K562 (cell line): ENCODE measurements at regions not wholly inside any gene's neighbourhood (a gene's known extent, or its start where the extent isn't known, plus 50 kb on each side); places are given as distances from the start of the nearest gene placed in this dataset.

ENCODE experiments used
- ATAC-seq: fragments of 200-7000 bp; cut with Tn5 transposase; 3 replicates; pipeline ENCODE4 v1.9.1; 2020; ENCODE audit warnings: moderate library complexity
- BruUV-seq: library from RNA; stranded (reverse); fragments of 400-500 nt; replicated peaks from 2 replicates; lab custom pipeline; 2021; lab: Mats Ljungman, UMichigan
- CTCF ChIA-PET: fragments of 300-600 bp; formaldehyde crosslinking; extraction: SDS; loops from one replicate; lab custom pipeline; 2021; ENCODE audit warnings: low intra/inter-chr PET ratio; lab: Yijun Ruan, JAX
- POLR2A ChIA-PET: fragments of 300-600, 350-650 bp; sonication (Branson Sonifier 250); formaldehyde crosslinking; extraction: SDS; loops from one replicate; lab custom pipeline; 2021; ENCODE audit warnings: antibody characterized with exemption, inconsistent platforms; lab: Yijun Ruan, JAX
- DNase-seq, 4 experiments: peaks; one replicate each; pipeline versions ENCODE4 v3.0.0 to v3.0.0-alpha.2; 2011 to 2018; ENCODE audit warnings: low spot score in 3 of 4, mixed read lengths in 3 of 4; ENCODE audit errors: extremely low read depth in 1 of 4
- FAIRE-seq: peaks from 2 replicates; lab custom pipeline; 2011; peaks lifted over from hg19 to GRCh38; lab: Jason Lieb, UNC
- H2AFZ ChIP-seq: 2 replicates; pipeline ENCODE4 v1.6.0; 2011; ENCODE audit warnings: low read depth, low read length, control low read depth, inconsistent platforms
- H3K27ac ChIP-seq: fragments of 200-600 bp; 3 replicates; pipeline ENCODE4 v1.8.0; 2011; ENCODE audit warnings: low read depth, mild to moderate bottlenecking, control low read depth, inconsistent platforms, low read length, moderate library complexity, mixed read lengths; ENCODE audit errors: extremely low read depth
- H3K27me3 ChIP-seq, 2 experiments: fragments of 300-600 bp in 1 of 2; 2 replicates in 1 of 2; 3 replicates in 1 of 2; pipeline versions ENCODE4 v1.6.0 to v1.8.0; 2011; ENCODE audit warnings: inconsistent platforms in 2 of 2, low read length in 2 of 2, mild to moderate bottlenecking in 1 of 2, mixed read lengths in 1 of 2, moderate library complexity in 1 of 2; ENCODE audit not compliant: control insufficient read depth in 2 of 2, insufficient read depth in 2 of 2
- H3K36me3 ChIP-seq: fragments of 300-600 bp; 3 replicates; pipeline ENCODE4 v1.8.0; 2011; ENCODE audit warnings: mild to moderate bottlenecking, low read length, inconsistent platforms; ENCODE audit not compliant: control insufficient read depth, insufficient read depth
- H3K4me1 ChIP-seq, 2 experiments: fragments of 200-600 bp in 1 of 2; replicated peaks in 1 of 2; 2 replicates in 1 of 2; 3 replicates in 1 of 2; pipeline versions ENCODE4 v1.5.1 to v1.8.0; 2011; ENCODE audit warnings: inconsistent platforms in 2 of 2, low read length in 2 of 2, mild to moderate bottlenecking in 1 of 2, mixed read lengths in 1 of 2, moderate library complexity in 1 of 2; ENCODE audit not compliant: control insufficient read depth in 2 of 2, insufficient read depth in 2 of 2
- H3K4me2 ChIP-seq: 2 replicates; pipeline ENCODE4 v1.6.1; 2011; ENCODE audit warnings: low read length, control low read depth, inconsistent platforms, mixed read lengths; ENCODE audit not compliant: insufficient read depth
- H3K4me3 ChIP-seq: fragments of 200-600 bp; sonication (generic), shearing (Covaris generic); 2 replicates; pipeline ENCODE4 v1.5.1; 2016; ENCODE audit warnings: control low read depth, inconsistent platforms
- H3K79me2 ChIP-seq: fragments of 200-600 bp; 3 replicates; pipeline ENCODE4 v1.8.0; 2011; ENCODE audit warnings: low read length, inconsistent platforms; ENCODE audit not compliant: control insufficient read depth, insufficient read depth
- H3K9ac ChIP-seq, 2 experiments: 2 replicates each; pipeline versions ENCODE4 v1.6.0 to v1.6.1; 2011; ENCODE audit warnings: low read depth in 2 of 2, low read length in 2 of 2, control low read depth in 1 of 2, inconsistent platforms in 1 of 2, mild to moderate bottlenecking in 1 of 2, mixed read lengths in 1 of 2; ENCODE audit not compliant: insufficient read depth in 1 of 2
- H3K9me1 ChIP-seq: one replicate; pipeline ENCODE4 v1.6.0; 2011; ENCODE audit warnings: inconsistent platforms, mild to moderate bottlenecking, low read length, moderate library complexity; ENCODE audit not compliant: control insufficient read depth, insufficient read depth
- H3K9me3 ChIP-seq: replicated peaks from 2 replicates; pipeline ENCODE4 v1.5.1; 2011; ENCODE audit warnings: low read depth, low read length, inconsistent platforms; ENCODE audit not compliant: control insufficient read depth, insufficient read depth
- H4K20me1 ChIP-seq: replicated peaks from 2 replicates; pipeline ENCODE4 v1.6.1; 2011; ENCODE audit warnings: low read length, inconsistent platforms, mixed read lengths; ENCODE audit not compliant: control insufficient read depth, insufficient read depth
- CCAR2 ChIP-seq: fragments of 200-400 bp; formaldehyde crosslinking; IDR thresholded peaks from 2 replicates; pipeline ENCODE4 v1.6.1; 2017; ENCODE audit warnings: mild to moderate bottlenecking, low read depth, low read length
- CEBPB ChIP-seq: fragments of 450-650 bp; IDR thresholded peaks from 2 replicates; pipeline ENCODE4 v1.6.1; 2016; ENCODE audit warnings: missing genetic modification characterization, missing compliant biosample characterization
- EGR1 ChIP-seq: fragments of 450-650 bp; conservative IDR thresholded peaks from 2 replicates; pipeline ENCODE4 v1.6.1; 2017; ENCODE audit warnings: mild to moderate bottlenecking
- HDAC1 ChIP-seq, 2 experiments: fragments of 450-650 bp; IDR thresholded peaks; 2 replicates each; pipeline ENCODE4 v1.6.1; 2016 to 2017; ENCODE audit warnings: inconsistent platforms in 1 of 2, mild to moderate bottlenecking in 1 of 2, moderate library complexity in 1 of 2
- KAT7 ChIP-seq: sonication (generic); formaldehyde crosslinking; IDR thresholded peaks from 2 replicates; pipeline ENCODE4 v1.8.0; 2022; ENCODE audit warnings: missing genetic modification reagents, mild to moderate bottlenecking, borderline replicate concordance
- KLF1 ChIP-seq: fragments of 450-650 bp; IDR thresholded peaks from 2 replicates; pipeline ENCODE4 v1.6.1; 2016; ENCODE audit warnings: missing genetic modification characterization, missing compliant biosample characterization
- MIER1 ChIP-seq: fragments of 450-650 bp; IDR thresholded peaks from 2 replicates; pipeline ENCODE4 v1.6.1; 2016; ENCODE audit warnings: antibody characterized with exemption, mild to moderate bottlenecking, low read depth
- PHF8 ChIP-seq: fragments of 200-600 bp; sonication (generic); IDR thresholded peaks from 2 replicates; pipeline ENCODE4 v1.6.1; 2012; ENCODE audit warnings: mixed run types, mild to moderate bottlenecking, inconsistent platforms, low read length, moderate library complexity, borderline replicate concordance
- PTBP1 ChIP-seq: fragments of 200-400 bp; formaldehyde crosslinking; IDR thresholded peaks from 2 replicates; pipeline ENCODE4 v1.6.1; 2017; ENCODE audit warnings: low read depth, low read length
- PYGO2 ChIP-seq: fragments of 450-650 bp; IDR thresholded peaks from 2 replicates; pipeline ENCODE4 v1.6.1; 2016; ENCODE audit warnings: mild to moderate bottlenecking, missing genetic modification characterization, moderate library complexity, missing compliant biosample characterization
- XRCC4 ChIP-seq: IDR thresholded peaks from one replicate; pipeline ENCODE4 v1.6.1; 2011; ENCODE audit not compliant: insufficient read depth, insufficient read length; ENCODE audit errors: extremely low read depth
- ZNF12 ChIP-seq: sonication (generic); formaldehyde crosslinking; IDR thresholded peaks from 2 replicates; pipeline ENCODE4 v1.4.0; 2020; ENCODE audit warnings: mild to moderate bottlenecking, missing genetic modification reagents
- ZNF696 ChIP-seq: fragments of 250-450 bp; sonication (Bioruptor Pico); conservative IDR thresholded peaks from 2 replicates; pipeline ENCODE4 v1.4.0; 2020; ENCODE audit warnings: mild to moderate bottlenecking, moderate library complexity
- WGBS: fragments of 100-300 bp; shearing (Covaris generic); methylation state at CpG from one replicate; pipeline ENCODE4 v1.1.6; 2016; ENCODE audit warnings: low coverage, mixed read lengths; ENCODE audit not compliant: insufficient coverage; ENCODE audit errors: missing lambda C conversion rate; 5-methylcytosine and 5-hydroxymethylcytosine counted together
- in situ Hi-C: fragments of 300-500 bp; cut with MboI; formaldehyde crosslinking; loops from 4 replicates; pipeline ENCODE4 v1.15.0; 2018; ENCODE audit warnings: inconsistent platforms, mixed read lengths
- intact Hi-C: fragments of 100-400 bp; cut with micrococcal nuclease; formaldehyde crosslinking; loops from 2 replicates; pipeline ENCODE4 v1.14.2; 2022
- TF ChIP-seq, protein P1 (sequence below), 2 experiments: fragments of 450-650 bp; IDR thresholded peaks; 2 replicates each; pipeline ENCODE4 v1.6.1; 2016; ENCODE audit warnings: mild to moderate bottlenecking in 2 of 2, borderline replicate concordance in 1 of 2, low read depth in 1 of 2, moderate library complexity in 1 of 2

GRCh38 chr18:77572537-77572936, 322.9 kb downstream of the GALR1 start:
- Histone ChIP-seq H2AFZ (no peak overlapping the region), H3K27me3 (no peaks in the 10 kb centered on the region), H3K4me2 (no peak overlapping the region), H3K9ac (no peak overlapping the region), H3K9me1 (no peaks in the 10 kb centered on the region), H4K20me1 (no peaks in the 10 kb centered on the region), H3K4me1 (no peaks in the 10 kb centered on the region), H3K4me3 (no peak overlapping the region), H3K79me2 (no peaks in the 10 kb centered on the region), H3K9me3 (no peaks in the 10 kb centered on the region), H3K27ac (no peak overlapping the region), H3K36me3 (no peaks in the 10 kb centered on the region)
- no TSS peak for BruUV-seq
- CTCF ChIA-PET, result no interaction called here
- in situ Hi-C loops, result no loop called here
- POLR2A ChIA-PET, result interaction anchor here (0.6 kb wide), 1 partner anchor 1255 kb away, joined by 3 read pairs; no protein-coding TSS in a partner anchor
- WGBS, result 0% methylated on average over 8 of the region's 9 CpGs
- no peak for FAIRE-seq
- no peak for DNase-seq
- no peak for TF ChIP-seq PHF8
- no peak for TF ChIP-seq EGR1
- TF ChIP-seq, protein P1, sequence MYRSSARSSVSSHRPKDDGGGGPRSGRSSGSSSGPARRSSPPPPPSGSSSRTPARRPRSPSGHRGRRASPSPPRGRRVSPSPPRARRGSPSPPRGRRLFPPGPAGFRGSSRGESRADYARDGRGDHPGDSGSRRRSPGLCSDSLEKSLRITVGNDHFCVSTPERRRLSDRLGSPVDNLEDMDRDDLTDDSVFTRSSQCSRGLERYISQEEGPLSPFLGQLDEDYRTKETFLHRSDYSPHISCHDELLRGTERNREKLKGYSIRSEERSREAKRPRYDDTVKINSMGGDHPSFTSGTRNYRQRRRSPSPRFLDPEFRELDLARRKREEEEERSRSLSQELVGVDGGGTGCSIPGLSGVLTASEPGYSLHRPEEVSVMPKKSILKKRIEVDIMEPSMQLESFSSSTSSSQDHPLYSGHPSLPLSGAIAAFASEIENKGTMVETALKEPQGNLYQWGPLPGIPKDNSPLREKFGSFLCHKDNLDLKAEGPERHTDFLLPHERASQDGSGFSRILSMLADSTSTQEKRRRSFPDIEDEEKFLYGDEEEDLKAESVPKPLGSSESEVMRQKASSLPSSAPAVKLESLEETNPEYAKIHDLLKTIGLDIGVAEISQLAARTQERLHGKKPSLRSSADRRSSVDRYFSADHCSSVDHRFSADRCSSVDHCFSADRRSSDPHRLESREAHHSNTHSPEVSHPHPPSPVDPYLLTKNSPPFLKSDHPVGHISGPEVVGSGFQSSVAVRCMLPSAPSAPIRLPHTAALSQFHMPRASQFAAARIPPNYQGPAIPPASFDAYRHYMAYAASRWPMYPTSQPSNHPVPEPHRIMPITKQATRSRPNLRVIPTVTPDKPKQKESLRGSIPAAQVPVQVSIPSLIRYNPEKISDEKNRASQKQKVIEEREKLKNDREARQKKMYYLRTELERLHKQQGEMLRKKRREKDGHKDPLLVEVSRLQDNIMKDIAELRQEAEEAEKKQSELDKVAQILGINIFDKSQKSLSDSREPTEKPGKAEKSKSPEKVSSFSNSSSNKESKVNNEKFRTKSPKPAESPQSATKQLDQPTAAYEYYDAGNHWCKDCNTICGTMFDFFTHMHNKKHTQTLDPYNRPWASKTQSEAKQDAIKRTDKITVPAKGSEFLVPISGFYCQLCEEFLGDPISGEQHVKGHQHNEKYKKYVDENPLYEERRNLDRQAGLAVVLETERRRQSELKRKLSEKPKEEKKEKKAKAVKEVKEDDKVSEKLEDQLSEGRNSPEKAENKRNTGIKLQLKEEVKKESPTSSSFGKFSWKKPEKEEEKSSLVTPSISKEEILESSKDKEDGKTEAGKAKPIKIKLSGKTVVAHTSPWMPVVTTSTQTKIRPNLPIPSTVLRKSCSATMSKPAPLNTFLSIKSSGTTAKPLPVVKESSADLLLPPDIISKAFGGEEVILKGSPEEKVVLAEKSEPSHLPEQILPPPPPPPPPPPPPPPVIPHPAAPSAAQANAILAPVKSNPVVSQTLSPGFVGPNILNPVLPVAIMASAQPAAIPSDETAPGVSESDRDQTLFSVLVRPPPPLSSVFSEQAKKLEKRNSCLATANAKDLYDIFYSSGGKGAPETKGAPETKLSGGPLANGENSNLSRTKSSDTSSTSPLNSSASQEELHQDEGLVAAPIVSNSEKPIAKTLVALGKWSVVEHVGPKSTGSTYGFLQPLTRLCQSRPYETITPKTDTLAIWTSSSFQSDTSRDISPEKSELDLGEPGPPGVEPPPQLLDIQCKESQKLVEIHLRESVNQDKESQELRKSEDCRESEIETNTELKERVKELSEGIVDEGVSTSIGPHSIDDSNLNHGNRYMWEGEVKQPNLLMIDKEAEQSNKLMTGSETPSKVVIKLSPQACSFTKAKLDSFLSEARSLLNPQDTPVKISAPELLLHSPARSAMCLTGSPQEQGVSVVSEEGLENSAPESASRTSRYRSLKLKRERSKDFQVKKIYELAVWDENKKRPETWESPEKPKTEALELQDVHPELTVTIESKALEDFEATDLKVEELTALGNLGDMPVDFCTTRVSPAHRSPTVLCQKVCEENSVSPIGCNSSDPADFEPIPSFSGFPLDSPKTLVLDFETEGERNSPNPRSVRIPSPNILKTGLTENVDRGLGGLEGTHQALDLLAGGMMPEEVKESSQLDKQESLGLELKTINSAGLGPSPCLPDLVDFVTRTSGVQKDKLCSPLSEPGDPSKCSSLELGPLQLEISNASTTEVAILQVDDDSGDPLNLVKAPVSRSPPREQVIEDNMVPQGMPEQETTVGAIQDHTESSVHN (IDR thresholded peaks at IDR 0.05; ENCODE audit: borderline replicate concordance in 1 of 2, low read depth in 1 of 2), result no peak
- TF ChIP-seq MIER1, result no peak
- TF ChIP-seq CCAR2, result no peak
- no peak for TF ChIP-seq HDAC1 (IDR thresholded peaks at IDR 0.05)
- no peak for TF ChIP-seq KAT7 (CRISPR knock-in tag)
- TF ChIP-seq KLF1, result no peak
- TF ChIP-seq XRCC4, result no peak
- no peak for TF ChIP-seq ZNF696
- TF ChIP-seq PTBP1, result no peak
- TF ChIP-seq CEBPB (tag), result no peak
- TF ChIP-seq PYGO2, result no peak
- no peak for TF ChIP-seq ZNF12 (CRISPR knock-in tag)
- intact Hi-C loops, result no loop called here
- no peak for ATAC-seq
